HepG2 (cell line): ENCODE measurements at regions not wholly inside any gene's neighbourhood (a gene's known extent, or its start where the extent isn't known, plus 50 kb on each side); places are given as distances from the start of the nearest gene placed in this dataset.

Source experiments
- CBX2 ChIP-seq, 2 experiments: fragments of 200-600 bp in 1 of 2; sonication (generic); formaldehyde crosslinking in 1 of 2; IDR thresholded peaks; 2 replicates each; pipeline versions ENCODE4 v1.7.0 to v1.8.1; 2018 to 2022; ENCODE audit warnings: low read depth in 2 of 2, low read length in 1 of 2, mild to moderate bottlenecking in 1 of 2, missing genetic modification reagents in 1 of 2
- HNRNPH1 ChIP-seq: fragments of 200-400 bp; formaldehyde crosslinking; optimal IDR thresholded peaks from 2 replicates; pipeline ENCODE3; 2017; ENCODE audit warnings: mild to moderate bottlenecking, low read depth, low read length
- NFKBIZ ChIP-seq: IDR thresholded peaks from 2 replicates; pipeline ENCODE4 v1.6.1; 2018; ENCODE audit warnings: missing genetic modification reagents, missing compliant biosample characterization
- ZNF280D ChIP-seq: sonication (generic); formaldehyde crosslinking; IDR thresholded peaks from 2 replicates; pipeline ENCODE4 v1.5.1; 2020; ENCODE audit warnings: mild to moderate bottlenecking, missing genetic modification reagents
- ZNF605 ChIP-seq: sonication (generic); formaldehyde crosslinking; IDR thresholded peaks from 2 replicates; pipeline ENCODE4 v1.8.0; 2022; ENCODE audit warnings: mild to moderate bottlenecking, missing genetic modification reagents
- ZNF773 ChIP-seq: sonication (generic); formaldehyde crosslinking; IDR thresholded peaks from 2 replicates; pipeline ENCODE4 v1.4.0; 2020; ENCODE audit warnings: missing genetic modification reagents, borderline replicate concordance
- ZSCAN20 ChIP-seq: sonication (generic); formaldehyde crosslinking; IDR thresholded peaks from 2 replicates; pipeline ENCODE4 v1.4.0; 2020; ENCODE audit warnings: missing genetic modification reagents, mild to moderate bottlenecking, borderline replicate concordance
- ZSCAN29 ChIP-seq: sonication (generic); formaldehyde crosslinking; conservative IDR thresholded peaks from 2 replicates; pipeline ENCODE4 v1.4.0; 2020; ENCODE audit warnings: mild to moderate bottlenecking, missing genetic modification reagents
- TF ChIP-seq, protein P1 (sequence below): sonication (generic); formaldehyde crosslinking; IDR thresholded peaks from 2 replicates; pipeline ENCODE4 v1.4.0; 2020; ENCODE audit warnings: missing genetic modification reagents, borderline replicate concordance
- TF ChIP-seq, protein P2 (sequence below): sonication (generic); formaldehyde crosslinking; IDR thresholded peaks from 2 replicates; pipeline ENCODE4 v1.4.0; 2020; ENCODE audit warnings: missing genetic modification reagents
- TF ChIP-seq, protein P3 (sequence below): sonication (generic); formaldehyde crosslinking; IDR thresholded peaks from 2 replicates; pipeline ENCODE4 v1.9.0; 2021; ENCODE audit warnings: missing genetic modification reagents, borderline replicate concordance

DNA sequence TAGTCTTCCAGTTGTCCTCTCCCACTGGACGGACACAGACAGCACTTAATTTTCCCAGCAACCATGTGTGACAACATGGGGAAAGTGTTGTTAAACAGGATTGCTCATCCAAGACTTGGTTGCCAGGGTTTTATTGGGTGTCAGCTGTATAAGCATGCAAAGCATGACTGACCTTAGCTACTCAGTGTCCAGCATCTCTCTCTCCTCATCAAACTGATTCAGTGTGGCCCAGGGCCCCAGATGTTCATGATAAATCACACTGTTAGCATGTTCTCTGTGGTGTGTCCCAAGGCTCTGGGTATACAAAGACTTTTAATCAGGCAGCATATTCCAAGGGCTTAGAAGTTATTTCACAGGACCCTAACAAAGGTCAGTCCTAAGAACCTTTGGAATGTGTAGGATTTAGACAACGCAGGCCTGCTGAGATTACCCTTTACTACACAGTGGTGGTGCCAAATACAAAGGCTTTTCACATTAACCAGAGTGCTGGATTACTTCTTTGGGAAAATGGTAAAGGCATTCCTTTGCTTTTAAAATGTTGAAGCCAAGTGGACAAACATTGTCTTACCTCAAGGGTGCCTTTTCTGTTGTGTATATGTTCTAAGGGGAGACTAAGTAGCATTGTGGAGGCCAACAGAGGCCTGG is 213.3 kb downstream of the GLUD2 start (continued):
- TF ChIP-seq, protein P1, sequence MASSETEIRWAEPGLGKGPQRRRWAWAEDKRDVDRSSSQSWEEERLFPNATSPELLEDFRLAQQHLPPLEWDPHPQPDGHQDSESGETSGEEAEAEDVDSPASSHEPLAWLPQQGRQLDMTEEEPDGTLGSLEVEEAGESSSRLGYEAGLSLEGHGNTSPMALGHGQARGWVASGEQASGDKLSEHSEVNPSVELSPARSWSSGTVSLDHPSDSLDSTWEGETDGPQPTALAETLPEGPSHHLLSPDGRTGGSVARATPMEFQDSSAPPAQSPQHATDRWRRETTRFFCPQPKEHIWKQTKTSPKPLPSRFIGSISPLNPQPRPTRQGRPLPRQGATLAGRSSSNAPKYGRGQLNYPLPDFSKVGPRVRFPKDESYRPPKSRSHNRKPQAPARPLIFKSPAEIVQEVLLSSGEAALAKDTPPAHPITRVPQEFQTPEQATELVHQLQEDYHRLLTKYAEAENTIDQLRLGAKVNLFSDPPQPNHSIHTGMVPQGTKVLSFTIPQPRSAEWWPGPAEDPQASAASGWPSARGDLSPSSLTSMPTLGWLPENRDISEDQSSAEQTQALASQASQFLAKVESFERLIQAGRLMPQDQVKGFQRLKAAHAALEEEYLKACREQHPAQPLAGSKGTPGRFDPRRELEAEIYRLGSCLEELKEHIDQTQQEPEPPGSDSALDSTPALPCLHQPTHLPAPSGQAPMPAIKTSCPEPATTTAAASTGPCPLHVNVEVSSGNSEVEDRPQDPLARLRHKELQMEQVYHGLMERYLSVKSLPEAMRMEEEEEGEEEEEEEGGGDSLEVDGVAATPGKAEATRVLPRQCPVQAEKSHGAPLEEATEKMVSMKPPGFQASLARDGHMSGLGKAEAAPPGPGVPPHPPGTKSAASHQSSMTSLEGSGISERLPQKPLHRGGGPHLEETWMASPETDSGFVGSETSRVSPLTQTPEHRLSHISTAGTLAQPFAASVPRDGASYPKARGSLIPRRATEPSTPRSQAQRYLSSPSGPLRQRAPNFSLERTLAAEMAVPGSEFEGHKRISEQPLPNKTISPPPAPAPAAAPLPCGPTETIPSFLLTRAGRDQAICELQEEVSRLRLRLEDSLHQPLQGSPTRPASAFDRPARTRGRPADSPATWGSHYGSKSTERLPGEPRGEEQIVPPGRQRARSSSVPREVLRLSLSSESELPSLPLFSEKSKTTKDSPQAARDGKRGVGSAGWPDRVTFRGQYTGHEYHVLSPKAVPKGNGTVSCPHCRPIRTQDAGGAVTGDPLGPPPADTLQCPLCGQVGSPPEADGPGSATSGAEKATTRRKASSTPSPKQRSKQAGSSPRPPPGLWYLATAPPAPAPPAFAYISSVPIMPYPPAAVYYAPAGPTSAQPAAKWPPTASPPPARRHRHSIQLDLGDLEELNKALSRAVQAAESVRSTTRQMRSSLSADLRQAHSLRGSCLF: no peak
- TF ChIP-seq ZNF773 (CRISPR knock-in tag) (no peak), CBX2 (IDR thresholded peaks at IDR 0.05; ENCODE audit: low read depth, low read length) (no peak), CBX2 (CRISPR knock-in tag; IDR thresholded peaks at IDR 0.05; ENCODE audit: low read depth) (no peak), ZSCAN29 (CRISPR knock-in tag) (no peak), ZSCAN20 (no peak), ZNF280D (no peak), NFKBIZ (CRISPR knock-in tag) (no peak), ZNF605 (CRISPR knock-in tag) (no peak), HNRNPH1 (no peak)
- TF ChIP-seq, protein P2, sequence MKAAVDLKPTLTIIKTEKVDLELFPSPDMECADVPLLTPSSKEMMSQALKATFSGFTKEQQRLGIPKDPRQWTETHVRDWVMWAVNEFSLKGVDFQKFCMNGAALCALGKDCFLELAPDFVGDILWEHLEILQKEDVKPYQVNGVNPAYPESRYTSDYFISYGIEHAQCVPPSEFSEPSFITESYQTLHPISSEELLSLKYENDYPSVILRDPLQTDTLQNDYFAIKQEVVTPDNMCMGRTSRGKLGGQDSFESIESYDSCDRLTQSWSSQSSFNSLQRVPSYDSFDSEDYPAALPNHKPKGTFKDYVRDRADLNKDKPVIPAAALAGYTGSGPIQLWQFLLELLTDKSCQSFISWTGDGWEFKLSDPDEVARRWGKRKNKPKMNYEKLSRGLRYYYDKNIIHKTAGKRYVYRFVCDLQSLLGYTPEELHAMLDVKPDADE: no peak
- TF ChIP-seq, protein P3, sequence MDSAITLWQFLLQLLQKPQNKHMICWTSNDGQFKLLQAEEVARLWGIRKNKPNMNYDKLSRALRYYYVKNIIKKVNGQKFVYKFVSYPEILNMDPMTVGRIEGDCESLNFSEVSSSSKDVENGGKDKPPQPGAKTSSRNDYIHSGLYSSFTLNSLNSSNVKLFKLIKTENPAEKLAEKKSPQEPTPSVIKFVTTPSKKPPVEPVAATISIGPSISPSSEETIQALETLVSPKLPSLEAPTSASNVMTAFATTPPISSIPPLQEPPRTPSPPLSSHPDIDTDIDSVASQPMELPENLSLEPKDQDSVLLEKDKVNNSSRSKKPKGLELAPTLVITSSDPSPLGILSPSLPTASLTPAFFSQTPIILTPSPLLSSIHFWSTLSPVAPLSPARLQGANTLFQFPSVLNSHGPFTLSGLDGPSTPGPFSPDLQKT (CRISPR knock-in tag): no peak
- TF ChIP-seq, all 625 proteins: peak for 0
